AG04450 (cell line): ENCODE measurements at regions not wholly inside any gene's neighbourhood (a gene's known extent, or its start where the extent isn't known, plus 50 kb on each side); places are given as distances from the start of the nearest gene placed in this dataset.

Experiments
- CTCF ChIA-PET: fragments of 300-600, 350-600 bp; formaldehyde crosslinking; extraction: SDS; loops from one replicate; lab custom pipeline; 2022; ENCODE audit warnings: antibody characterized with exemption, inconsistent platforms; lab: Charles Lee
- POLR2A ChIA-PET: fragments of 350-600 bp; formaldehyde crosslinking; extraction: SDS; loops from one replicate; lab custom pipeline; 2021; ENCODE audit warnings: antibody characterized with exemption, inconsistent platforms; lab: Yijun Ruan, JAX
- DNase-seq: peaks from one replicate; pipeline ENCODE4 v3.0.0-alpha.2; 2011; ENCODE audit warnings: low read depth, low spot score
- H3K27ac ChIP-seq: one replicate; pipeline ENCODE4 v1.5.1; 2012; ENCODE audit warnings: low read depth, low read length, control low read depth
- H3K27me3 ChIP-seq: one replicate; pipeline ENCODE4 v1.6.0; 2012; ENCODE audit warnings: low read length; ENCODE audit not compliant: control insufficient read depth, insufficient read depth
- H3K4me3 ChIP-seq: 2 replicates; pipeline ENCODE4 v1.5.1; 2011; ENCODE audit warnings: mild to moderate bottlenecking, low read depth, low read length, control low read depth
- H3K9me3 ChIP-seq: 2 replicates; pipeline ENCODE4 v1.5.1; 2012; ENCODE audit warnings: low read length; ENCODE audit not compliant: control insufficient read depth, insufficient read depth
- TF ChIP-seq, protein P1 (sequence below): IDR thresholded peaks from 2 replicates; pipeline ENCODE4 v1.5.1; 2011; ENCODE audit warnings: low read depth, low read length, control low read depth, inconsistent platforms

- TF ChIP-seq, protein P1, sequence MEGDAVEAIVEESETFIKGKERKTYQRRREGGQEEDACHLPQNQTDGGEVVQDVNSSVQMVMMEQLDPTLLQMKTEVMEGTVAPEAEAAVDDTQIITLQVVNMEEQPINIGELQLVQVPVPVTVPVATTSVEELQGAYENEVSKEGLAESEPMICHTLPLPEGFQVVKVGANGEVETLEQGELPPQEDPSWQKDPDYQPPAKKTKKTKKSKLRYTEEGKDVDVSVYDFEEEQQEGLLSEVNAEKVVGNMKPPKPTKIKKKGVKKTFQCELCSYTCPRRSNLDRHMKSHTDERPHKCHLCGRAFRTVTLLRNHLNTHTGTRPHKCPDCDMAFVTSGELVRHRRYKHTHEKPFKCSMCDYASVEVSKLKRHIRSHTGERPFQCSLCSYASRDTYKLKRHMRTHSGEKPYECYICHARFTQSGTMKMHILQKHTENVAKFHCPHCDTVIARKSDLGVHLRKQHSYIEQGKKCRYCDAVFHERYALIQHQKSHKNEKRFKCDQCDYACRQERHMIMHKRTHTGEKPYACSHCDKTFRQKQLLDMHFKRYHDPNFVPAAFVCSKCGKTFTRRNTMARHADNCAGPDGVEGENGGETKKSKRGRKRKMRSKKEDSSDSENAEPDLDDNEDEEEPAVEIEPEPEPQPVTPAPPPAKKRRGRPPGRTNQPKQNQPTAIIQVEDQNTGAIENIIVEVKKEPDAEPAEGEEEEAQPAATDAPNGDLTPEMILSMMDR = no peak
- Histone ChIP-seq H3K27me3 (no peaks in the 10 kb centered on the region), H3K4me3 (no peak overlapping the region), H3K27ac (no peak overlapping the region), H3K9me3 (no peaks in the 10 kb centered on the region)
- ChIA-PET CTCF (interaction anchor here (1.1 kb wide), 1 partner anchor 292 kb away, joined by 3 read pairs; no protein-coding TSS in a partner anchor), POLR2A (no interaction called here)
- DNase-seq = no peak
Observed at GRCh38 chr13:44199627-44200207, 173.9 kb upstream of the SERP2 start.

- Histone ChIP-seq H3K27me3 (peaks cover 11% of the 10 kb centered on the region), H3K9me3 (peaks cover 3% of the 10 kb centered on the region; the same call in 1 of the 2 replicates), H3K27ac (no peak overlapping the region), H3K4me3 (no peak overlapping the region)
- ChIA-PET CTCF (no interaction called here), POLR2A (no interaction called here)
- TF ChIP-seq, protein P1 = no peak
- DNase-seq = no peak
Observed at GRCh38 chr13:44206434-44206833, 167.2 kb upstream of the SERP2 start.

GRCh38 chr13:44207476-44207875, 166.1 kb upstream of the SERP2 start:
- H3K9me3 ChIP-seq = peaks cover 3% of the 10 kb centered on the region; the same call in 1 of the 2 replicates
- H3K4me3 ChIP-seq = no peak overlapping the region
- TF ChIP-seq, protein P1 = no peak
- CTCF ChIA-PET = no interaction called here
- H3K27me3 ChIP-seq = peaks cover 11% of the 10 kb centered on the region
- no peak overlapping the region for H3K27ac ChIP-seq
- POLR2A ChIA-PET = no interaction called here
- DNase-seq = no peak

- no peak for DNase-seq
- Histone ChIP-seq H3K27me3 (peaks cover 11% of the 10 kb centered on the region), H3K27ac (no peak overlapping the region), H3K4me3 (no peak overlapping the region), H3K9me3 (peaks cover 3% of the 10 kb centered on the region; the same call in 1 of the 2 replicates)
- TF ChIP-seq, protein P1 = no peak
- ChIA-PET POLR2A (no interaction called here), CTCF (no interaction called here)
Observed at GRCh38 chr13:44210525-44210924, 163.1 kb upstream of the SERP2 start.

DNA sequence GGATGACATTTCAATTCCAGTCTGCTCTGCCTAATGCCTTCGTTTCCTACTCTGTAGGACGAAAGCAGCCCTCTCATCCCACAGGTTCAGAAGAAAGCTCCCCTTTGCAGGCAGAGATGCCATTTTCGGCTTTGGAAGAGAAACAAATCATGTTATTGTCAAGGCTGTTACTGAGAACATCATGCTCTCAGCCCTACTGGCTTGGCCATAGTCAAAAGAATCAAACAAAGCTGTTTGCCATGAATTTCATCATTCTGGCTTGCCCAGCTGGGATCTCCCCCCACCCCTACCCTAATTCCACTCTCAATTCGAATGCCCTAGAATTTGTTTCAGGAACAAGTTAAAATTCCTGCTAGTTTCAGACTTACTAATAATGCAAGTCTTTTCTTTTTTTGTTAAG, 162.3 kb upstream of the SERP2 start:
- Histone ChIP-seq H3K27me3 (peaks cover 11% of the 10 kb centered on the region), H3K9me3 (no peaks in the 10 kb centered on the region), H3K27ac (no peak overlapping the region), H3K4me3 (no peak overlapping the region)
- CTCF ChIA-PET = no interaction called here
- DNase-seq = no peak
- TF ChIP-seq, protein P1 = no peak
- POLR2A ChIA-PET = no interaction called here
